Fibroblast of lung (primary cell): ENCODE measurements at regions not wholly inside any gene's neighbourhood (a gene's known extent, or its start where the extent isn't known, plus 50 kb on each side); places are given as distances from the start of the nearest gene placed in this dataset.

Experiments used
- DNase-seq, 2 donors: peaks; one replicate each; pipeline versions ENCODE4 v3.0.0 to v3.0.0-alpha.2; 2010; ENCODE audit warnings: low read depth in 2 of 2
- H2AFZ ChIP-seq: 2 replicates; pipeline ENCODE4 v1.5.1; 2012; ENCODE audit warnings: low read length, control low read depth, inconsistent platforms
- H3K27ac ChIP-seq: 2 replicates; pipeline ENCODE4 v1.5.1; 2011; ENCODE audit warnings: low read length, control low read depth; ENCODE audit not compliant: insufficient read depth
- H3K27me3 ChIP-seq: 2 replicates; pipeline ENCODE4 v1.5.1; 2011; ENCODE audit warnings: mild to moderate bottlenecking, low read length; ENCODE audit not compliant: control insufficient read depth, insufficient read depth
- H3K36me3 ChIP-seq: 2 replicates; pipeline ENCODE4 v1.5.1; 2011; ENCODE audit warnings: low read length; ENCODE audit not compliant: control insufficient read depth, insufficient read depth
- H3K4me1 ChIP-seq: 2 replicates; pipeline ENCODE4 v1.5.1; 2011; ENCODE audit warnings: low read length; ENCODE audit not compliant: control insufficient read depth, insufficient read depth; ENCODE audit errors: extremely low read depth
- H3K4me2 ChIP-seq: 2 replicates; pipeline ENCODE4 v1.5.1; 2011; ENCODE audit warnings: low read length, control low read depth; ENCODE audit not compliant: insufficient read depth; ENCODE audit errors: extremely low read depth
- H3K4me3 ChIP-seq, 4 experiments: fragments of 200-600 bp in 1 of 4; sonication (generic) in 1 of 4; replicated peaks in 1 of 4; 2 replicates each; pipeline ENCODE4 v1.5.1; 2011 to 2016; ENCODE audit warnings: low read length in 4 of 4, low read depth in 3 of 4, mild to moderate bottlenecking in 3 of 4, control low read depth in 2 of 4, inconsistent platforms in 1 of 4, mixed read lengths in 1 of 4; ENCODE audit not compliant: insufficient read depth in 1 of 4; ENCODE audit errors: control extremely low read depth in 1 of 4
- H3K79me2 ChIP-seq: 2 replicates; pipeline ENCODE4 v1.5.1; 2012; ENCODE audit warnings: mild to moderate bottlenecking, low read length, inconsistent platforms; ENCODE audit not compliant: control insufficient read depth, insufficient read depth
- H3K9ac ChIP-seq: 2 replicates; pipeline ENCODE4 v1.5.1; 2011; ENCODE audit warnings: mild to moderate bottlenecking, low read length, control low read depth; ENCODE audit not compliant: insufficient read depth
- H3K9me3 ChIP-seq: 2 replicates; pipeline ENCODE4 v1.5.1; 2012; ENCODE audit warnings: low read depth, low read length; ENCODE audit not compliant: control insufficient read depth, insufficient read depth
- H4K20me1 ChIP-seq: 2 replicates; pipeline ENCODE4 v1.5.1; 2011; ENCODE audit warnings: low read length; ENCODE audit not compliant: control insufficient read depth, insufficient read depth; ENCODE audit errors: extremely low read depth
- EZH2 ChIP-seq: IDR thresholded peaks from 2 replicates; pipeline ENCODE4 v1.5.1; 2012; ENCODE audit warnings: low read length, control low read depth, mild to moderate bottlenecking; ENCODE audit errors: missing control alignments
- TF ChIP-seq, protein P1 (sequence below), 2 donors: IDR thresholded peaks in 1 of 2; conservative IDR thresholded peaks in 1 of 2; 1 replicate in 1 of 2; 2 replicates in 1 of 2; pipeline ENCODE4 v1.5.1; 2011 to 2012; ENCODE audit warnings: low read length in 2 of 2, control low read depth in 1 of 2, inconsistent platforms in 1 of 2, low read depth in 1 of 2, mild to moderate bottlenecking in 1 of 2

DNA sequence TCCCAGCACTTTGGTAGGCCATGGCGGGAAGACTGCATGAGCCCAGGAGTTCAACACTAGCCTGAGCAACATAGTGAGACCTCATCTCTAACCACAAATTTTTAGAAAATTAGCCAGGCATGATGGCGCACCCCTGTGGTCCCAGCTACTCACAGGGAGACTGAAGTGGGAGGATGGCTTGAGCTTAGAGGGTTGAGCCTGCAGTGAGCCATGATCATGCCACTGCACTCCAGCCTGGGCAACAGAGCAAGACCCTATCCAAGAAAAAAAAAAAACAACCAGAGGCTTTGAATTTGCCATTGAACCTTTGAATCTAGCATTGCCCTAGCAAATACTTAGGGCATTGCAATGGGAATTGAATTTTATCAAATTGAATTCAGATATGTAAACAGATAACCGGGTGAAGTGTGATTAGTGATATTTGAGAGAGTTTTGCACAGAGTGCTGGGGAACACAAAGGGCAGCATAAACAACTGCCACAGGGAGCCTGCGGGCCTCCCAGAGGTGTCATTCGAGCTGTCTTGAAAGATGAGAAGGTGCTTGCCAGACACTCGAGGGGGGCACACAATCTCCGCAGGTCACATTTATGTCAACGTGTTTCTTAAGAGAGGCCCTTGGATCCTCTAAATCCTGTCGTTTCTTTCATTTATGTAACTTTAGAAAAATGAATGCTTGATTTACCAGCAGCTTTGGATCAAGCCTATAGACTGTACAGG is 200.3 kb downstream of the AASDH start:
- H4K20me1 ChIP-seq, result no peaks in the 10 kb centered on the region
- no peak for TF ChIP-seq EZH2
- TF ChIP-seq, protein P1, sequence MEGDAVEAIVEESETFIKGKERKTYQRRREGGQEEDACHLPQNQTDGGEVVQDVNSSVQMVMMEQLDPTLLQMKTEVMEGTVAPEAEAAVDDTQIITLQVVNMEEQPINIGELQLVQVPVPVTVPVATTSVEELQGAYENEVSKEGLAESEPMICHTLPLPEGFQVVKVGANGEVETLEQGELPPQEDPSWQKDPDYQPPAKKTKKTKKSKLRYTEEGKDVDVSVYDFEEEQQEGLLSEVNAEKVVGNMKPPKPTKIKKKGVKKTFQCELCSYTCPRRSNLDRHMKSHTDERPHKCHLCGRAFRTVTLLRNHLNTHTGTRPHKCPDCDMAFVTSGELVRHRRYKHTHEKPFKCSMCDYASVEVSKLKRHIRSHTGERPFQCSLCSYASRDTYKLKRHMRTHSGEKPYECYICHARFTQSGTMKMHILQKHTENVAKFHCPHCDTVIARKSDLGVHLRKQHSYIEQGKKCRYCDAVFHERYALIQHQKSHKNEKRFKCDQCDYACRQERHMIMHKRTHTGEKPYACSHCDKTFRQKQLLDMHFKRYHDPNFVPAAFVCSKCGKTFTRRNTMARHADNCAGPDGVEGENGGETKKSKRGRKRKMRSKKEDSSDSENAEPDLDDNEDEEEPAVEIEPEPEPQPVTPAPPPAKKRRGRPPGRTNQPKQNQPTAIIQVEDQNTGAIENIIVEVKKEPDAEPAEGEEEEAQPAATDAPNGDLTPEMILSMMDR (conservative IDR thresholded peaks at IDR 0.05 in 1 of 2, IDR thresholded peaks at IDR 0.05 in 1 of 2; ENCODE audit: low read depth in 1 of 2, low read length in 2 of 2), result no peak
- no peaks in the 10 kb centered on the region for H3K79me2 ChIP-seq
- H3K9me3 ChIP-seq, result no peaks in the 10 kb centered on the region
- no peaks in the 10 kb centered on the region for H3K27me3 ChIP-seq
- no peak overlapping the region for H3K4me3 ChIP-seq
- no peak for DNase-seq
- no peaks in the 10 kb centered on the region for H3K4me1 ChIP-seq
- H2AFZ ChIP-seq, result no peak overlapping the region
- no peak overlapping the region for H3K27ac ChIP-seq
- H3K9ac ChIP-seq, result no peak overlapping the region
- no peak overlapping the region for H3K4me2 ChIP-seq
- no peaks in the 10 kb centered on the region for H3K36me3 ChIP-seq

DNA sequence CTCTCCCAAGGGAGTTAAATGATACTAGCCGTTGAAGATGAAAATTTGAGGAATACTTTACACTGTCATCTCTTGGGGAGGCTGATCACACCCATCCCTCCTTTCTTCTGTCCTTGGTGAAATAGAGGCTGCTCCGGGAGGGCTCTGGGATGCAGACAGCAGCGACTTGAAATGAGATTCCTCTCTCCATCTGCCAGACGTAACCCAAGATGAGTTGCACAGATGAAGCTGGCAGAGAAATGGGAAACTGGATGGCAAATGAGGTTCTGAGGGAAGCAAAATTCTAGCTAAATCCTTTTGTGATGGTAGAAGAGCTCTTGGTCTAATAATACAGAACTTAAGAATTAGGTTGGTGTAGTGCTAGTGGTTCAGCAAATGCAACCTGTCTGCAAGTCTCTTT is 201.4 kb downstream of the AASDH start:
- Histone ChIP-seq H3K27ac (no peak overlapping the region), H3K9me3 (no peaks in the 10 kb centered on the region), H4K20me1 (no peaks in the 10 kb centered on the region), H3K4me2 (no peak overlapping the region), H3K9ac (no peak overlapping the region), H3K36me3 (no peaks in the 10 kb centered on the region), H2AFZ (no peak overlapping the region), H3K4me1 (no peaks in the 10 kb centered on the region), H3K27me3 (no peaks in the 10 kb centered on the region), H3K79me2 (no peaks in the 10 kb centered on the region), H3K4me3 (no peak overlapping the region)
- DNase-seq, result no peak
- TF ChIP-seq EZH2, result no peak
- TF ChIP-seq, protein P1 (conservative IDR thresholded peaks at IDR 0.05 in 1 of 2, IDR thresholded peaks at IDR 0.05 in 1 of 2; ENCODE audit: low read depth in 1 of 2, low read length in 2 of 2), result no peak

DNA sequence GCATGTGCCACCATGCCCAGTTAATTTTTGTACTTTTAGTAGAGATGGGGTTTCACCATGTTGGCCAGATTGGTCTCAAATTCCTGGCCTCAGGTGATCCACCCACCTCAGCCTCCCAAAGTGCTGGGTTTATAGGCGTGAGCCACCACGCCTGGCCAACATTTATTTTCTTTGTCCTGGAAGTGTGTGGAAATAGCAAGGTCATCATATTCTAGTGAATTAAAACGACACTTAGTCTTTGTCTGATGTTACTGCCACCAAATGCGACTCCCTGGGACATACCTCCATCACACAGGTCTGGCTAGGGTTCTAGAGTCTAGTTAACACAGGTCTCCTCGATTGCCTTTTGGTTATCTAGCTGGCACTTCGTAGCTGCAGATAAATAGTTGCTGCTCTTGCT is 203.1 kb downstream of the AASDH start:
- no peaks in the 10 kb centered on the region for H3K36me3 ChIP-seq
- no peaks in the 10 kb centered on the region for H3K4me1 ChIP-seq
- no peak overlapping the region for H3K9ac ChIP-seq
- no peak overlapping the region for H3K4me2 ChIP-seq
- DNase-seq, result no peak
- H2AFZ ChIP-seq, result no peak overlapping the region
- no peaks in the 10 kb centered on the region for H3K79me2 ChIP-seq
- no peaks in the 10 kb centered on the region for H3K27me3 ChIP-seq
- TF ChIP-seq, protein P1 (conservative IDR thresholded peaks at IDR 0.05 in 1 of 2, IDR thresholded peaks at IDR 0.05 in 1 of 2; ENCODE audit: low read depth in 1 of 2, low read length in 2 of 2), result no peak
- no peak for TF ChIP-seq EZH2
- H3K4me3 ChIP-seq, result no peak overlapping the region
- no peak overlapping the region for H3K27ac ChIP-seq
- H4K20me1 ChIP-seq, result no peaks in the 10 kb centered on the region
- no peaks in the 10 kb centered on the region for H3K9me3 ChIP-seq
